ENCODE measurements at regions not wholly inside any gene's neighbourhood (a gene's known extent, or its start where the extent isn't known, plus 50 kb on each side); places are given as distances from the start of the nearest gene placed in this dataset.
"Not testable (repeated sequence)": the region's sequence is repeated elsewhere in the genome, so short reads cannot be mapped to it uniquely, and the experiment has no call there.

DNA sequence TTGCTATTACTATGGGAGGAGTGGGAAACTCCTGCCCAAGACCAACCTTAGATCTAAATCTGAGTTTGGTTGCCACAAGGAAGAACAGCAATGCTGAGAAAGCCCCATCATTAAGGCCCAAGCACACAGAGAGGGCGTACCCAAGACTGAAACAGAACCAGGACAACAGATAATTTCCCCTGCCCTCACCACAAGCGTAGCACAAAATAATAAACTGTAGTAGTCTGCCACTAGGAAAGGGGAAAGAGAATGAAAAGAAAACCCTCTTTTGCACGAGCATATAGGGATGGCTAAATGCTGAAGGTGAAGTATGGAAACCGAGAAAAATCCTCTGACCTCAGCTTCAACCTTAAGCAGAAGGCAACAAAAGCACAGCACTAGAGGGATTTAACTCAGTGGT is 76.5 kb upstream of the DHRS4 start:
- no peak for DNase-seq
- Histone ChIP-seq H3K36me3 (ENCODE audit: control insufficient read depth in 1 of 2, insufficient read depth in 2 of 2, low read length in 1 of 2) (no peaks in the 10 kb centered on the region), H3K27me3 (ENCODE audit: control insufficient read depth in 1 of 2, insufficient read depth in 2 of 2, low read length in 1 of 2) (peaks cover 0 to 1% of the 10 kb centered on the region in 2 donors), H3K4me3 (ENCODE audit: low read length in 2 of 2) (no peak overlapping the region), H3K9me3 (ENCODE audit: control insufficient read depth, low read length) (no peaks in the 10 kb centered on the region), H3K27ac (ENCODE audit: low read depth in 1 of 2, low read length in 2 of 2) (no peak overlapping the region), H3K4me1 (ENCODE audit: control insufficient read depth in 1 of 2, insufficient read depth in 2 of 2, low read length in 2 of 2) (no peaks in the 10 kb centered on the region)
- no peak for ATAC-seq (ENCODE audit: low FRiP score)
- WGBS, 2 donors: 85 to 88% methylated on average over 4 of the region's 4 CpGs
- intact Hi-C loops (cut with DNase I): no loop called here

DNA sequence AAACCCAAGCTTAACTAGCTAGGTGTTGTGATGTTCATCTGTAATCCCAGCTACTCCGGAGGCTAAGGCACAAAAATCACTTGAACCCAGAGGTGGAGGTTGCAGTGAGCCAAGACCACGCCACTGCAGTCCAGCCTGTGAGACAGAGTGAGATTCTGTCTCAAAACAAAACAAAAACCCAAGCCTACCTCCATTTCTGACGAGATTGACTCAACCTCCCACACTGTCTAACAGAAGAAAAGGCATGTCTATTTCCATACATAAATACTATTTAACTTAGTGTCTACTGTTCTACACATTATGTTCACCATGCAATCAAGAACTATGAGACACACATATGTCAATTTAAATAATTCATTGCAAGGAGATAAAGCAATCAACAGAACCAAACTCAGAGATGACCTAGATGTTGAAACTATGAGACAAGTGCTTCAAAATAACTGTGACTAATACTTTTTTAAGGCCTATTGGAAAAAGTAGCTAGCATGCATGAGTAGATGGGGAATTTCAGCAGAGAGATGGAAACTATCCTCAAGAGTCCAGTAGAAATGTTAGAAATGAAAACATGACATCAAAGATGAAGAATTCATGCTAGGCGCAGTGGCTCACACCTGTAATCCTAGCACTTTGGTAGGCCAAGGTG is 75.9 kb upstream of the DHRS4 start:
- WGBS, 2 donors: 86 to 88% methylated on average over 4 of the region's 4 CpGs
- Histone ChIP-seq H3K4me1 (ENCODE audit: control insufficient read depth in 1 of 2, insufficient read depth in 2 of 2, low read length in 2 of 2) (no peaks in the 10 kb centered on the region), H3K4me3 (ENCODE audit: low read length in 2 of 2) (no peak overlapping the region), H3K27me3 (ENCODE audit: control insufficient read depth in 1 of 2, insufficient read depth in 2 of 2, low read length in 1 of 2) (peaks cover 0 to 1% of the 10 kb centered on the region in 2 donors), H3K9me3 (ENCODE audit: control insufficient read depth, low read length) (no peaks in the 10 kb centered on the region), H3K36me3 (ENCODE audit: control insufficient read depth in 1 of 2, insufficient read depth in 2 of 2, low read length in 1 of 2) (no peaks in the 10 kb centered on the region), H3K27ac (ENCODE audit: low read depth in 1 of 2, low read length in 2 of 2) (no peak overlapping the region)
- no peak for ATAC-seq (ENCODE audit: low FRiP score)
- no peak for DNase-seq
- intact Hi-C loops (cut with DNase I): no loop called here

DNA sequence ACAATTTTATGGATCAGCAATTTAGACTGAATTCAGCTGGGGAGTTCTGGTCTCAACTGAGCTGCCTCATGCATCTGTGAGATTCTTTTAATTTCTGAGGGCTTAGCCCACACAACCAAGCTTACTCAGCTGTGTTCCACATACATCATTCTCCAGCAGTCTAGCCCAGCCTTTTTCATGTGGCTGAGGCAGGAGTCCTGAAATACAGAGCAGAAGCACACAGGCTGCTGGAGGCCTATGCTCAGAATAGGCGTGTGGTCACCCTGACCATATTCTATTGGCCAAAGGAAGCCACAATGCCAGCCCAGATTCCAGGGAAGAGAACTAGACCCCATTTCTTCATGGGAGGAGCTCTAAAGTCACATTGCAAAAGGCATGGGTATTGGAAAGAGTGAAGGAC is 72.3 kb upstream of the DHRS4 start:
- H3K36me3 ChIP-seq (ENCODE audit: control insufficient read depth in 1 of 2, insufficient read depth in 2 of 2, low read length in 1 of 2): no peaks in the 10 kb centered on the region
- ATAC-seq (ENCODE audit: low FRiP score) (no peak), DNase-seq (no peak)
- H3K27me3 ChIP-seq (ENCODE audit: control insufficient read depth in 1 of 2, insufficient read depth in 2 of 2, low read length in 1 of 2): peaks cover 0 to 1% of the 10 kb centered on the region in 2 donors
- H3K27ac ChIP-seq (ENCODE audit: low read depth in 1 of 2, low read length in 2 of 2): no peak overlapping the region
- H3K4me1 ChIP-seq (ENCODE audit: control insufficient read depth in 1 of 2, insufficient read depth in 2 of 2, low read length in 2 of 2): no peaks in the 10 kb centered on the region
- no peak overlapping the region for H3K4me3 ChIP-seq (ENCODE audit: low read length in 2 of 2)
- intact Hi-C loops (cut with DNase I): no loop called here
- no peaks in the 10 kb centered on the region for H3K9me3 ChIP-seq (ENCODE audit: control insufficient read depth, low read length)
- 66 to 75% methylated on average over 1 of the region's 1 CpG for WGBS, 2 donors

DNA sequence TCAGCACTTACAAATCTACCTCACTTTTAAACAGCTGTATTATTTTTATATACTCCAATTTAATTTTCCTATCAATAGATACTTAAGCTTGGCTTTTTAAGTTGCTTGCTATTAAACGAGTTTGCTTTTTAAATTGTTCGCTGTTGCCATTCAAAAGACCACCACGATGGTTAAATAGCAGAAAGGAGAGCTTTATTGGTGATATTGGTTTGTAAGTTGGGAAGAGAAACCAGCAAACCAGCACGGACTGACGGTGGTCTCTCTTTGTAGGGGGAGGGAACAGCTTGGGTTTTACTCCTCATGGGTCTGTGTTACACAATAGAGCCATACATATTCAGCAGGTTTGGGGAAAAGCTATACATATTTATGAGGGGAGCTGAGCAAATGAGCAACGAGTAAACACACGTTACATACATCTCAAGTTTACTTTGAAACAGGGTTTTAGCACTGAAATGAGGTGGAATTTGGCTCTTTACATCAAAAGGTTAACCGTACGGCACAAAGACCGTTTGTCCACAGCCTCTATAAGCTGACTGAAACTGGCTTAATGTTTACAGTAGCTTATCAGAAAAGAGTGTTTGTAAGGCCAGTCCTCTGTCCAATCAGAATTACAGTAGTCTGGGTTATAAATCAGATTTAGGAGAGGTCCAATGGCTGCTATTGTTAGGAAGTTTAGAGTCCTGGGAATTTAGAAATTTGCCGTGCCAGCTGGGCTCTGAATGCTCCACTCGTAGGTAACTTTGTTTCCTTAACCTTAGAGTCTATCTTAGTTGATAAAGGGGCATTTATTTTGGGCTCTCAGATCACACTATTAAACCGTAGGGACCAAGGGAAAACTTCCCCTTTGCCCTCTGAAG is 69.7 kb upstream of the DHRS4 start:
- 27 to 28% methylated on average over 13 of the region's 13 CpGs for WGBS, 2 donors
- intact Hi-C loops (cut with DNase I): no loop called here
- Histone ChIP-seq H3K4me3 (ENCODE audit: low read length in 2 of 2) (no peak overlapping the region), H3K4me1 (ENCODE audit: control insufficient read depth in 1 of 2, insufficient read depth in 2 of 2, low read length in 2 of 2) (no peaks in the 10 kb centered on the region), H3K27me3 (ENCODE audit: control insufficient read depth in 1 of 2, insufficient read depth in 2 of 2, low read length in 1 of 2) (no peaks in the 10 kb centered on the region), H3K9me3 (ENCODE audit: control insufficient read depth, low read length) (no peaks in the 10 kb centered on the region), H3K27ac (ENCODE audit: low read depth in 1 of 2, low read length in 2 of 2) (no peak overlapping the region), H3K36me3 (ENCODE audit: control insufficient read depth in 1 of 2, insufficient read depth in 2 of 2, low read length in 1 of 2) (no peaks in the 10 kb centered on the region)
- ATAC-seq (ENCODE audit: low FRiP score) (no peak), DNase-seq (no peak)

DNA sequence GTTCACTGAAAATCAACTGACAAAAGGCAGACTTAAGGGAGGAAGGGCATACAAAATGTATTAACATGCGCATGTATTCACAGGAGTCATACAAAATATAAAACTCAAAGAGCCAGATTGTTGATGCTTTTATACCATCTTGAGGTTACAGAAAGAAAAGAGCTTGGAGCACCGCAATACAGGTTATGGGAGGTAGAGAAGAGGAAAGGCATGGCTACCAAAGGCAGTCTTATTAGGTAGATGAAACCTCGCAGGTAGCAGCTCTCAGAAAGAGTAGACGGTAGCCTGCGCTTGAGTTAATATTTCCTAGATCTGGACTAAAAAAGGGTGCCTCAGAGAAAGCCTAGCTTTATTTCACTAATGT is 69.0 kb upstream of the DHRS4 start:
- H3K9me3 ChIP-seq (ENCODE audit: control insufficient read depth, low read length): no peaks in the 10 kb centered on the region
- no peaks in the 10 kb centered on the region for H3K27me3 ChIP-seq (ENCODE audit: control insufficient read depth in 1 of 2, insufficient read depth in 2 of 2, low read length in 1 of 2)
- ATAC-seq (ENCODE audit: low FRiP score) (no peak), DNase-seq (no peak)
- WGBS, 2 donors: 63% methylated on average over 5 of the region's 5 CpGs
- H3K36me3 ChIP-seq (ENCODE audit: control insufficient read depth in 1 of 2, insufficient read depth in 2 of 2, low read length in 1 of 2): no peaks in the 10 kb centered on the region
- H3K4me1 ChIP-seq (ENCODE audit: control insufficient read depth in 1 of 2, insufficient read depth in 2 of 2, low read length in 2 of 2): no peaks in the 10 kb centered on the region
- no peak overlapping the region for H3K27ac ChIP-seq (ENCODE audit: low read depth in 1 of 2, low read length in 2 of 2)
- H3K4me3 ChIP-seq (ENCODE audit: low read length in 2 of 2): no peak overlapping the region
- intact Hi-C loops (cut with DNase I): no loop called here

DNA sequence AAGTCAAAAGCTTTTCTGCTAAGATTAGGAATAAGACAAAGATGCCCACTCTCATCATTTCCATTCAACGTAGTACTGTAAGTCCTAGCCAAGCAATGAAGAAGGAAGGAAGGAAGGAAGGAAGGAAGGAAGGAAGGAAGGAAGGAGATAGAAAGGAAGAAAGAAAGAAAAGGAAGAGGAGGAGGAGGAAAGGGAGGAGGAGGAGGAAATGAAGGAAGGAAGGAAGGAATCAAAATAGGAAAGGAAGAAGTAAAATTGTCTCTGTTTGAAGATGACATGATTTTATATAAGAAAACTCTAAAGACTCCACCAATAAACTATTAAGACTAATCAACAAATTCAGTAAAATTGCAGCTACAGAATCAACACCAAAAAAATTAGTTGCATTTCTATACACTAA is 66.0 kb upstream of the DHRS4 start:
- WGBS, 2 donors: 86 to 95% methylated on average over 1 of the region's 1 CpG
- no peak for ATAC-seq (ENCODE audit: low FRiP score)

DNA sequence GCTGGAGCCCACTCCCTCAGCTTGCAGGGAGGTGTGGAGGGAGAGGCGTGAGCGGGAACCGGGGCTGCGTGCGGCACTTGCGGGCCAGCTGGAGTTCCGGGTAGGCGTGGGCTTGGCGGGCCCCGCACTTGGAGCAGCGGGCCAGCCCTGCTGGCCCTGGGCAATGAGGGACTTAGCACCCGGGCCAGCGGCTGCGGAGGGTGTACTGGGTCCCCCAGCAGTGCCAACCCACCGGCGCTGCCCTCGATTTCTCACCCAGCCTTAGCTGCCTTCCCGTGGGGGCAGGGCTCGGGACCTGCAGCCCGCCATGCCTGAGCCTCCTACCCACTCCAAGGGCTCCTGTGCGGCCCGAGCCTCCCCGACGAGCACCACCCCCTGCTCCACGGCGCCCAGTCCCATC is 61.9 kb upstream of the DHRS4 start:
- not testable (repeated sequence) for H3K27me3 ChIP-seq (ENCODE audit: control insufficient read depth in 1 of 2, insufficient read depth in 2 of 2, low read length in 1 of 2); H3K9me3 ChIP-seq (ENCODE audit: control insufficient read depth, low read length); ATAC-seq (ENCODE audit: low FRiP score); H3K4me1 ChIP-seq (ENCODE audit: control insufficient read depth in 1 of 2, insufficient read depth in 2 of 2, low read length in 2 of 2); H3K27ac ChIP-seq (ENCODE audit: low read depth in 1 of 2, low read length in 2 of 2); DNase-seq; H3K36me3 ChIP-seq (ENCODE audit: control insufficient read depth in 1 of 2, insufficient read depth in 2 of 2, low read length in 1 of 2); H3K4me3 ChIP-seq (ENCODE audit: low read length in 2 of 2)
- 94 to 95% methylated on average over 24 to 26 of the region's 26 CpGs for whole genome bisulfite sequencing, 2 donors
- intact Hi-C loops (cut with DNase I): loop anchor here in 1 of 2 donors (10.0 kb wide), 1 partner anchor 63 kb away; the partner anchor contains the start of gene DHRS4

More for the DNA sequence above, 66.0 kb upstream of the DHRS4 start:
- Histone ChIP-seq H3K4me1 (ENCODE audit: control insufficient read depth in 1 of 2, insufficient read depth in 2 of 2, low read length in 2 of 2) (no peaks in the 10 kb centered on the region), H3K9me3 (ENCODE audit: control insufficient read depth, low read length) (no peaks in the 10 kb centered on the region), H3K36me3 (ENCODE audit: control insufficient read depth in 1 of 2, insufficient read depth in 2 of 2, low read length in 1 of 2) (no peaks in the 10 kb centered on the region), H3K27ac (ENCODE audit: low read depth in 1 of 2, low read length in 2 of 2) (no peak overlapping the region), H3K4me3 (ENCODE audit: low read length in 2 of 2) (no peak overlapping the region), H3K27me3 (ENCODE audit: control insufficient read depth in 1 of 2, insufficient read depth in 2 of 2, low read length in 1 of 2) (no peaks in the 10 kb centered on the region)
- intact Hi-C loops (cut with DNase I): no loop called here
- DNase-seq: no peak

DNA sequence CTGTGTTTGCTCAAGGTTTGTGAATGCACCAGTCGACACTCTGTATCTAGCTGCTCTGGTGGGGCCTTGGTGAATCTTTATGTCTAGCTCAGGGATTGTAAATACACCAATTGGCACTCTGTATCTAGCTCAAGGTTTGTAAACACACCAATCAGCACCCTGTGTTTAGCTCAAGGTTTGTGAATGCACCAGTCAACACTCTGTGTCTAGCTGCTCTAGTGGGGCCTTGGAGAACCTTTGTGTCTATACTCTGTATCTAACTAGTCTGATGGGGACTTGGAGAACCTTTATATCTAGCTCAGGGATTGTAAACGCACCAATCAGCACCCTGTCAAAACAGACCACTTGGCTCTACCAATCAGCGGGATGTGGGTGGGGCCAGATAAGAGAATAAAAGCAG is 61.3 kb upstream of the DHRS4 start:
- H3K4me3 ChIP-seq (ENCODE audit: low read length in 2 of 2); H3K4me1 ChIP-seq (ENCODE audit: control insufficient read depth in 1 of 2, insufficient read depth in 2 of 2, low read length in 2 of 2); H3K27ac ChIP-seq (ENCODE audit: low read depth in 1 of 2, low read length in 2 of 2); H3K9me3 ChIP-seq (ENCODE audit: control insufficient read depth, low read length); ATAC-seq (ENCODE audit: low FRiP score); H3K36me3 ChIP-seq (ENCODE audit: control insufficient read depth in 1 of 2, insufficient read depth in 2 of 2, low read length in 1 of 2); H3K27me3 ChIP-seq (ENCODE audit: control insufficient read depth in 1 of 2, insufficient read depth in 2 of 2, low read length in 1 of 2); DNase-seq: not testable (repeated sequence)
- 72 to 85% methylated on average over 3 of the region's 3 CpGs for WGBS, 2 donors
- intact Hi-C loops (cut with DNase I): loop anchor here in 1 of 2 donors (10.0 kb wide), 1 partner anchor 63 kb away; the partner anchor contains the start of gene DHRS4

All from aorta (tissue), 5 donors.